HFFc6 (cell line): ENCODE measurements at regions not wholly inside any gene's neighbourhood (a gene's known extent, or its start where the extent isn't known, plus 50 kb on each side); places are given as distances from the start of the nearest gene placed in this dataset.

Source experiments
- DNase-seq: peaks from one replicate; pipeline ENCODE4 v3.0.0-alpha.2; 2018
- H3K27ac Mint-ChIP-seq: 2 replicates; pipeline ENCODE4 v1.8.0; 2020; ENCODE audit warnings: mild to moderate bottlenecking, mixed read lengths
- H3K27me3 Mint-ChIP-seq: 2 replicates; pipeline ENCODE4 v1.8.0; 2021; ENCODE audit warnings: mild to moderate bottlenecking, moderate library complexity, mixed read lengths; ENCODE audit not compliant: insufficient read depth
- H3K36me3 Mint-ChIP-seq: 2 replicates; pipeline ENCODE4 v1.8.0; 2021; ENCODE audit warnings: low read depth, mixed read lengths
- H3K4me1 Mint-ChIP-seq: 2 replicates; pipeline ENCODE4 v1.8.0; 2020; ENCODE audit warnings: low read depth, mixed read lengths
- H3K4me3 Mint-ChIP-seq: 2 replicates; pipeline ENCODE4 v1.8.0; 2020; ENCODE audit warnings: mild to moderate bottlenecking, moderate library complexity, mixed read lengths
- H3K9me3 Mint-ChIP-seq: 2 replicates; pipeline ENCODE4 v1.8.0; 2020; ENCODE audit warnings: mild to moderate bottlenecking, mixed read lengths
- CTCF ChIP-seq: fragments of 200-600 bp; sonication (generic); IDR thresholded peaks from 2 replicates; pipeline ENCODE4 v1.5.0; 2021; ENCODE audit warnings: antibody characterized with exemption, mild to moderate bottlenecking

- TF ChIP-seq CTCF = no peak
- Mint-ChIP-seq H3K9me3 (no peaks in the 10 kb centered on the region), H3K36me3 (no peaks in the 10 kb centered on the region), H3K4me3 (no peak overlapping the region), H3K27ac (no peak overlapping the region), H3K27me3 (peaks cover 6% of the 10 kb centered on the region), H3K4me1 (no peaks in the 10 kb centered on the region)
- no peak for DNase-seq
Observed at GRCh38 chr1:147822292-147822691, 61.9 kb upstream of the GJA5 start.

GRCh38 chr1:147824001-147824400 lies 63.6 kb upstream of the GJA5 start:
- H3K36me3 Mint-ChIP-seq = no peaks in the 10 kb centered on the region
- no peak overlapping the region for H3K27ac Mint-ChIP-seq
- no peaks in the 10 kb centered on the region for H3K4me1 Mint-ChIP-seq
- no peak overlapping the region for H3K4me3 Mint-ChIP-seq
- DNase-seq = no peak
- no peak for TF ChIP-seq CTCF
- no peaks in the 10 kb centered on the region for H3K9me3 Mint-ChIP-seq
- peaks cover 6% of the 10 kb centered on the region for H3K27me3 Mint-ChIP-seq

GRCh38 chr1:147824798-147825197 lies 64.4 kb upstream of the GJA5 start:
- DNase-seq = no peak
- no peak for TF ChIP-seq CTCF
- Mint-ChIP-seq H3K27ac (no peak overlapping the region), H3K9me3 (no peaks in the 10 kb centered on the region), H3K27me3 (peaks cover 6% of the 10 kb centered on the region), H3K4me1 (no peaks in the 10 kb centered on the region), H3K36me3 (no peaks in the 10 kb centered on the region), H3K4me3 (no peak overlapping the region)

- H3K4me3 Mint-ChIP-seq = no peak overlapping the region
- no peak for TF ChIP-seq CTCF
- H3K9me3 Mint-ChIP-seq = no peaks in the 10 kb centered on the region
- H3K36me3 Mint-ChIP-seq = no peaks in the 10 kb centered on the region
- H3K27me3 Mint-ChIP-seq = peaks cover 6% of the 10 kb centered on the region
- H3K4me1 Mint-ChIP-seq = no peaks in the 10 kb centered on the region
- DNase-seq = no peak
- H3K27ac Mint-ChIP-seq = no peak overlapping the region
Observed at GRCh38 chr1:147825586-147825985, 65.2 kb upstream of the GJA5 start.

GRCh38 chr1:147826259-147826658 lies 65.9 kb upstream of the GJA5 start:
- peaks cover 6% of the 10 kb centered on the region for H3K27me3 Mint-ChIP-seq
- no peaks in the 10 kb centered on the region for H3K4me1 Mint-ChIP-seq
- H3K36me3 Mint-ChIP-seq = no peaks in the 10 kb centered on the region
- H3K27ac Mint-ChIP-seq = no peak overlapping the region
- TF ChIP-seq CTCF = no peak
- no peak for DNase-seq
- no peak overlapping the region for H3K4me3 Mint-ChIP-seq
- no peaks in the 10 kb centered on the region for H3K9me3 Mint-ChIP-seq

GRCh38 chr1:147833231-147833860 lies 69.2 kb upstream of the GJA8 start:
- TF ChIP-seq CTCF = no peak
- no peaks in the 10 kb centered on the region for H3K4me1 Mint-ChIP-seq
- no peak overlapping the region for H3K4me3 Mint-ChIP-seq
- H3K27ac Mint-ChIP-seq = no peak overlapping the region
- peaks cover 2% of the 10 kb centered on the region; the same call in 1 of the 2 replicates for H3K27me3 Mint-ChIP-seq
- no peaks in the 10 kb centered on the region for H3K9me3 Mint-ChIP-seq
- H3K36me3 Mint-ChIP-seq = no peaks in the 10 kb centered on the region
- DNase-seq = no peak
